K562 (cell line): ENCODE measurements at regions not wholly inside any gene's neighbourhood (a gene's known extent, or its start where the extent isn't known, plus 50 kb on each side); places are given as distances from the start of the nearest gene placed in this dataset.

ENCODE experiments used
- CHD7 ChIP-seq: fragments of 200-600 bp; sonication (generic); IDR thresholded peaks from one replicate; pipeline ENCODE4 v1.6.1; 2012; ENCODE audit warnings: mild to moderate bottlenecking, low read depth, low read length, inconsistent platforms
- ESRRB ChIP-seq: fragments of 250-450 bp; sonication (Bioruptor Pico); IDR thresholded peaks from 2 replicates; pipeline ENCODE4 v1.5.0; 2020; ENCODE audit warnings: mild to moderate bottlenecking, moderate library complexity, borderline replicate concordance
- ETS1 ChIP-seq: conservative IDR thresholded peaks from 2 replicates; pipeline ENCODE4 v1.6.1; 2011; ENCODE audit warnings: low read depth, mild to moderate bottlenecking, low read length; ENCODE audit not compliant: control insufficient read depth
- MXI1 ChIP-seq: IDR thresholded peaks from 2 replicates; pipeline ENCODE4 v1.6.1; 2011; ENCODE audit warnings: low read depth, mild to moderate bottlenecking, improper control_type of control experiment, low read length
- TBP ChIP-seq: optimal IDR thresholded peaks from 2 replicates; pipeline ENCODE3; 2011; ENCODE audit warnings: low read depth, low read length, improper control_type of control experiment
- ZBTB2 ChIP-seq: fragments of 450-650 bp; IDR thresholded peaks from 2 replicates; pipeline ENCODE4 v1.6.1; 2016; ENCODE audit warnings: antibody characterized with exemption
- ZNF316 ChIP-seq: fragments of 450-650 bp; IDR thresholded peaks from 2 replicates; pipeline ENCODE4 v1.6.1; 2016

GRCh38 chr5:4905674-4906520 lies 234.2 kb upstream of the ADAMTS16 start (continued):
- TF ChIP-seq ESRRB, result no peak
- TF ChIP-seq MXI1, result no peak
- TF ChIP-seq CHD7, result no peak
- no peak for TF ChIP-seq ETS1
- TF ChIP-seq ZNF316, result peak; percentile 37; the same call in 1 of the 2 replicates
- TF ChIP-seq TBP, result no peak
- no peak for TF ChIP-seq ZBTB2
